Tibial nerve (tissue), 4 donors: ENCODE measurements at regions not wholly inside any gene's neighbourhood (a gene's known extent, or its start where the extent isn't known, plus 50 kb on each side); places are given as distances from the start of the nearest gene placed in this dataset.

Source experiments
- DNase-seq, 2 donors: peaks; one replicate each; pipeline ENCODE4 v3.0.0-alpha.2; 2019; ENCODE audit warnings: low spot score in 2 of 2
- H3K27ac ChIP-seq, 4 donors: fragments of 200-600 bp; sonication (generic) in 3 of 4; one replicate each; pipeline ENCODE4 v1.5.1; 2017 to 2019; ENCODE audit warnings: mild to moderate bottlenecking in 1 of 4
- H3K27me3 ChIP-seq, 2 donors: fragments of 200-600 bp; sonication (generic) in 1 of 2; one replicate each; pipeline versions ENCODE4 v1.5.1 to v1.6.0; 2017 to 2019
- H3K36me3 ChIP-seq, 3 donors: fragments of 200-600 bp; sonication (generic); one replicate each; pipeline ENCODE4 v1.5.1; 2018 to 2019
- H3K4me1 ChIP-seq, 4 donors: fragments of 200-600 bp; sonication (generic) in 3 of 4; one replicate each; pipeline ENCODE4 v1.5.1; 2017 to 2019
- H3K4me3 ChIP-seq, 4 donors: fragments of 200-600 bp; sonication (generic) in 3 of 4; one replicate each; pipeline ENCODE4 v1.5.1; 2017 to 2019; ENCODE audit warnings: mild to moderate bottlenecking in 1 of 4, moderate library complexity in 1 of 4
- H3K9me3 ChIP-seq, 4 donors: fragments of 200-600 bp; sonication (generic) in 3 of 4; one replicate each; pipeline ENCODE4 v1.5.1; 2017 to 2019
- CTCF ChIP-seq, 5 experiments: fragments of 200-600 bp in 3 of 5; fragments of 450-650 bp in 2 of 5; sonication (generic) in 3 of 5; IDR thresholded peaks; one replicate each; pipeline ENCODE4 v1.5.1; 2016 to 2019; ENCODE audit warnings: antibody characterized with exemption in 5 of 5, mild to moderate bottlenecking in 3 of 5, moderate library complexity in 2 of 5
- EP300 ChIP-seq, 2 donors: sonication (generic); formaldehyde crosslinking; IDR thresholded peaks; one replicate each; pipeline ENCODE4 v1.6.1; 2017; ENCODE audit warnings: antibody characterized with exemption in 2 of 2, mild to moderate bottlenecking in 1 of 2
- POLR2A ChIP-seq, 2 donors: fragments of 450-650 bp; IDR thresholded peaks; one replicate each; pipeline ENCODE4 v1.6.1; 2017; ENCODE audit warnings: antibody characterized with exemption in 2 of 2, mild to moderate bottlenecking in 2 of 2, moderate library complexity in 2 of 2
- WGBS, 2 donors: methylation state at CpG; one replicate each; pipeline ENCODE4 v1.1.5; 2018; 5-methylcytosine and 5-hydroxymethylcytosine counted together

GRCh38 chr10:98332623-98333269 is 64.8 kb upstream of the LOXL4 start:
- WGBS, 2 donors: 54 to 55% methylated on average over 8 of the region's 8 CpGs
- no peak overlapping the region for H3K27ac ChIP-seq
- H3K4me3 ChIP-seq: no peak overlapping the region
- TF ChIP-seq EP300 (IDR thresholded peaks at IDR 0.05) (no peak), CTCF (IDR thresholded peaks at IDR 0.05) (no peak), POLR2A (IDR thresholded peaks at IDR 0.05) (no peak)
- no peak for DNase-seq
- H3K27me3 ChIP-seq: no peaks in the 10 kb centered on the region
- H3K9me3 ChIP-seq: no peaks in the 10 kb centered on the region
- no peaks in the 10 kb centered on the region for H3K4me1 ChIP-seq
- H3K36me3 ChIP-seq: no peaks in the 10 kb centered on the region

GRCh38 chr10:98331885-98332284 is 63.9 kb upstream of the LOXL4 start:
- Histone ChIP-seq H3K9me3 (no peaks in the 10 kb centered on the region), H3K27me3 (no peaks in the 10 kb centered on the region), H3K36me3 (no peaks in the 10 kb centered on the region), H3K27ac (no peak overlapping the region), H3K4me1 (no peaks in the 10 kb centered on the region), H3K4me3 (no peak overlapping the region)
- 59 to 74% methylated on average over 6 of the region's 6 CpGs for WGBS, 2 donors
- DNase-seq: no peak
- TF ChIP-seq CTCF (IDR thresholded peaks at IDR 0.05) (peak in 1 of 5 experiments; percentile 6), EP300 (IDR thresholded peaks at IDR 0.05) (no peak)

GRCh38 chr10:98330987-98331386 is 63.0 kb upstream of the LOXL4 start:
- DNase-seq: no peak
- no peaks in the 10 kb centered on the region for H3K36me3 ChIP-seq
- no peak overlapping the region for H3K27ac ChIP-seq
- no peaks in the 10 kb centered on the region for H3K4me1 ChIP-seq
- 72 to 80% methylated on average over 7 of the region's 7 CpGs for WGBS, 2 donors
- no peak overlapping the region for H3K4me3 ChIP-seq
- no peaks in the 10 kb centered on the region for H3K9me3 ChIP-seq
- no peaks in the 10 kb centered on the region for H3K27me3 ChIP-seq
- TF ChIP-seq CTCF (IDR thresholded peaks at IDR 0.05) (no peak), EP300 (IDR thresholded peaks at IDR 0.05) (no peak), POLR2A (IDR thresholded peaks at IDR 0.05) (no peak)

- Histone ChIP-seq H3K4me1 (no peaks in the 10 kb centered on the region), H3K27ac (no peak overlapping the region), H3K9me3 (no peaks in the 10 kb centered on the region), H3K36me3 (no peaks in the 10 kb centered on the region), H3K27me3 (no peaks in the 10 kb centered on the region), H3K4me3 (no peak overlapping the region)
- DNase-seq: no peak
- TF ChIP-seq CTCF (IDR thresholded peaks at IDR 0.05) (no peak), EP300 (IDR thresholded peaks at IDR 0.05) (no peak), POLR2A (IDR thresholded peaks at IDR 0.05) (no peak)
- 100% methylated on average over 1 of the region's 1 CpG for WGBS, 2 donors
These were observed 60.6 kb upstream of the LOXL4 start for GRCh38 chr10:98328640-98329039.

GRCh38 chr10:98328163-98328562 is 60.2 kb upstream of the LOXL4 start:
- TF ChIP-seq CTCF (IDR thresholded peaks at IDR 0.05) (no peak), EP300 (IDR thresholded peaks at IDR 0.05) (no peak), POLR2A (IDR thresholded peaks at IDR 0.05) (no peak)
- no peak overlapping the region for H3K27ac ChIP-seq
- H3K4me3 ChIP-seq: no peak overlapping the region
- no peaks in the 10 kb centered on the region for H3K27me3 ChIP-seq
- H3K9me3 ChIP-seq: no peaks in the 10 kb centered on the region
- 93 to 94% methylated on average over 3 of the region's 3 CpGs for WGBS, 2 donors
- DNase-seq: no peak
- no peaks in the 10 kb centered on the region for H3K4me1 ChIP-seq
- no peaks in the 10 kb centered on the region for H3K36me3 ChIP-seq
